A549 (cell line): ENCODE measurements at regions not wholly inside any gene's neighbourhood (a gene's known extent, or its start where the extent isn't known, plus 50 kb on each side); places are given as distances from the start of the nearest gene placed in this dataset.

Experiments
- CEBPB ChIP-seq, 2 experiments: fragments of >200 bp in 1 of 2; sonication (Bioruptor Twin) in 1 of 2; formaldehyde crosslinking in 1 of 2; IDR thresholded peaks; 2 replicates each; pipeline ENCODE4 v1.6.1; 2012 to 2016
- EP300 ChIP-seq, 2 experiments: fragments of >200 bp; sonication (Bioruptor Twin); formaldehyde crosslinking; IDR thresholded peaks; 2 replicates in 1 of 2; 3 replicates in 1 of 2; pipeline ENCODE4 v1.6.1; 2016 to 2017
- POLR2A ChIP-seq: IDR thresholded peaks from 2 replicates; pipeline ENCODE4 v1.6.1; 2012; ENCODE audit warnings: mild to moderate bottlenecking, low read length
- TF ChIP-seq, protein P1 (sequence below): fragments of 150-350 bp; IDR thresholded peaks from 2 replicates; pipeline ENCODE4 v1.6.1; 2014; ENCODE audit warnings: low read depth, mild to moderate bottlenecking, low read length
- TF ChIP-seq, protein P2 (sequence below): fragments of >200 bp; sonication (Bioruptor Twin); formaldehyde crosslinking; IDR thresholded peaks from 3 replicates; pipeline ENCODE4 v1.5.1; 2016
- TF ChIP-seq, protein P3 (sequence below): fragments of 200-600 bp; sonication (generic); IDR thresholded peaks from 2 replicates; pipeline ENCODE4 v1.6.1; 2016; ENCODE audit warnings: antibody characterized with exemption, mild to moderate bottlenecking, moderate library complexity

DNA sequence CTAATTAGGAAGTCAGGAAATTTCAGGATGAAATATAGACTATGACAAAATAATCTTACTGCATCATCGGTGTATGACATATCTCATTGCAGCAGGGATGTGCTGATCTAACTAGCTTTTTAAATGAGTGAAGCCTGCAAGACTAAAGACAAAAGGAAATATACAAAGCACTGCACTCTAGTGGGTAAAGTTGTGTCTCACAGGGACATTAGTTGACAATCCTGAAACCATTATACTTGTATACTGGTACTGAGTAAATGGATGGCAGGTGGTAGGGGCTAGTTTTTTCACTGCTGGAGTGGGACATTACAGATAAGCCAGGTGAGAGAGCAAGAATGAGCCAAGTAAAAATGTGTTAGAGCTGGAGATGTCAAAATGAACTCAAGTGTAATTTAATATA lies 317.5 kb upstream of the RAB6C start:
- TF ChIP-seq, protein P1, sequence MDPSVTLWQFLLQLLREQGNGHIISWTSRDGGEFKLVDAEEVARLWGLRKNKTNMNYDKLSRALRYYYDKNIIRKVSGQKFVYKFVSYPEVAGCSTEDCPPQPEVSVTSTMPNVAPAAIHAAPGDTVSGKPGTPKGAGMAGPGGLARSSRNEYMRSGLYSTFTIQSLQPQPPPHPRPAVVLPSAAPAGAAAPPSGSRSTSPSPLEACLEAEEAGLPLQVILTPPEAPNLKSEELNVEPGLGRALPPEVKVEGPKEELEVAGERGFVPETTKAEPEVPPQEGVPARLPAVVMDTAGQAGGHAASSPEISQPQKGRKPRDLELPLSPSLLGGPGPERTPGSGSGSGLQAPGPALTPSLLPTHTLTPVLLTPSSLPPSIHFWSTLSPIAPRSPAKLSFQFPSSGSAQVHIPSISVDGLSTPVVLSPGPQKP = no peak
- TF ChIP-seq POLR2A (no peak), EP300 (IDR thresholded peaks at IDR 0.05) (no peak), CEBPB (IDR thresholded peaks at IDR 0.05) (no peak)
- TF ChIP-seq, protein P2, sequence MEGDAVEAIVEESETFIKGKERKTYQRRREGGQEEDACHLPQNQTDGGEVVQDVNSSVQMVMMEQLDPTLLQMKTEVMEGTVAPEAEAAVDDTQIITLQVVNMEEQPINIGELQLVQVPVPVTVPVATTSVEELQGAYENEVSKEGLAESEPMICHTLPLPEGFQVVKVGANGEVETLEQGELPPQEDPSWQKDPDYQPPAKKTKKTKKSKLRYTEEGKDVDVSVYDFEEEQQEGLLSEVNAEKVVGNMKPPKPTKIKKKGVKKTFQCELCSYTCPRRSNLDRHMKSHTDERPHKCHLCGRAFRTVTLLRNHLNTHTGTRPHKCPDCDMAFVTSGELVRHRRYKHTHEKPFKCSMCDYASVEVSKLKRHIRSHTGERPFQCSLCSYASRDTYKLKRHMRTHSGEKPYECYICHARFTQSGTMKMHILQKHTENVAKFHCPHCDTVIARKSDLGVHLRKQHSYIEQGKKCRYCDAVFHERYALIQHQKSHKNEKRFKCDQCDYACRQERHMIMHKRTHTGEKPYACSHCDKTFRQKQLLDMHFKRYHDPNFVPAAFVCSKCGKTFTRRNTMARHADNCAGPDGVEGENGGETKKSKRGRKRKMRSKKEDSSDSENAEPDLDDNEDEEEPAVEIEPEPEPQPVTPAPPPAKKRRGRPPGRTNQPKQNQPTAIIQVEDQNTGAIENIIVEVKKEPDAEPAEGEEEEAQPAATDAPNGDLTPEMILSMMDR = no peak
- TF ChIP-seq, protein P3, sequence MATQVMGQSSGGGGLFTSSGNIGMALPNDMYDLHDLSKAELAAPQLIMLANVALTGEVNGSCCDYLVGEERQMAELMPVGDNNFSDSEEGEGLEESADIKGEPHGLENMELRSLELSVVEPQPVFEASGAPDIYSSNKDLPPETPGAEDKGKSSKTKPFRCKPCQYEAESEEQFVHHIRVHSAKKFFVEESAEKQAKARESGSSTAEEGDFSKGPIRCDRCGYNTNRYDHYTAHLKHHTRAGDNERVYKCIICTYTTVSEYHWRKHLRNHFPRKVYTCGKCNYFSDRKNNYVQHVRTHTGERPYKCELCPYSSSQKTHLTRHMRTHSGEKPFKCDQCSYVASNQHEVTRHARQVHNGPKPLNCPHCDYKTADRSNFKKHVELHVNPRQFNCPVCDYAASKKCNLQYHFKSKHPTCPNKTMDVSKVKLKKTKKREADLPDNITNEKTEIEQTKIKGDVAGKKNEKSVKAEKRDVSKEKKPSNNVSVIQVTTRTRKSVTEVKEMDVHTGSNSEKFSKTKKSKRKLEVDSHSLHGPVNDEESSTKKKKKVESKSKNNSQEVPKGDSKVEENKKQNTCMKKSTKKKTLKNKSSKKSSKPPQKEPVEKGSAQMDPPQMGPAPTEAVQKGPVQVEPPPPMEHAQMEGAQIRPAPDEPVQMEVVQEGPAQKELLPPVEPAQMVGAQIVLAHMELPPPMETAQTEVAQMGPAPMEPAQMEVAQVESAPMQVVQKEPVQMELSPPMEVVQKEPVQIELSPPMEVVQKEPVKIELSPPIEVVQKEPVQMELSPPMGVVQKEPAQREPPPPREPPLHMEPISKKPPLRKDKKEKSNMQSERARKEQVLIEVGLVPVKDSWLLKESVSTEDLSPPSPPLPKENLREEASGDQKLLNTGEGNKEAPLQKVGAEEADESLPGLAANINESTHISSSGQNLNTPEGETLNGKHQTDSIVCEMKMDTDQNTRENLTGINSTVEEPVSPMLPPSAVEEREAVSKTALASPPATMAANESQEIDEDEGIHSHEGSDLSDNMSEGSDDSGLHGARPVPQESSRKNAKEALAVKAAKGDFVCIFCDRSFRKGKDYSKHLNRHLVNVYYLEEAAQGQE = no peak
